ENCODE measurements at regions not wholly inside any gene's neighbourhood (a gene's known extent, or its start where the extent isn't known, plus 50 kb on each side); places are given as distances from the start of the nearest gene placed in this dataset.

GRCh38 chr11:92552942-92553341 lies 328.3 kb downstream of the FAT3 start (continued):
- TF ChIP-seq RFX5 (IDR thresholded peaks at IDR 0.05; ENCODE audit: low read length) (no peak), POLR2AphosphoS5 (IDR thresholded peaks at IDR 0.05; ENCODE audit: low read depth, low read length) (no peak), ELF1 (IDR thresholded peaks at IDR 0.05) (no peak), NRF1 (IDR thresholded peaks at IDR 0.05; ENCODE audit: low read depth, low read length) (no peak), SMC3 (IDR thresholded peaks at IDR 0.05; ENCODE audit: low read depth, low read length) (peak; percentile 29), MEF2A (IDR thresholded peaks at IDR 0.05; ENCODE audit: borderline replicate concordance, low read depth) (no peak), EP300 (IDR thresholded peaks at IDR 0.05; ENCODE audit: borderline replicate concordance in 1 of 2, low read depth in 1 of 2, low read length in 1 of 2) (no peak)

- H3K9ac ChIP-seq = no peak overlapping the region
- no peaks in the 10 kb centered on the region for H3K79me2 ChIP-seq (ENCODE audit: insufficient read depth)
- H3K4me2 ChIP-seq = no peak overlapping the region
- TF ChIP-seq RXRA (IDR thresholded peaks at IDR 0.05; ENCODE audit: borderline replicate concordance, low read depth) = no peak
- no peak for TF ChIP-seq TCF12 (IDR thresholded peaks at IDR 0.05)
- TF ChIP-seq USF2 (IDR thresholded peaks at IDR 0.05; ENCODE audit: borderline replicate concordance, low read depth, low read length) = no peak
- no peak for TF ChIP-seq YY1 (IDR thresholded peaks at IDR 0.05; ENCODE audit: low read depth)
- TF ChIP-seq RAD21 (IDR thresholded peaks at IDR 0.05; ENCODE audit: low read length) = no peak
- TF ChIP-seq FOXM1 (IDR thresholded peaks at IDR 0.05; ENCODE audit: low read depth) = no peak
- no peak for TF ChIP-seq CTCF (IDR thresholded peaks at IDR 0.05)
- TF ChIP-seq GABPA (IDR thresholded peaks at IDR 0.05; ENCODE audit: low read depth) = no peak
- no peak for TF ChIP-seq GATA2 (CRISPR knock-in tag; IDR thresholded peaks at IDR 0.05)
- TF ChIP-seq REST (IDR thresholded peaks at IDR 0.05; ENCODE audit: low read depth, low read length) = no peak
- TF ChIP-seq SMC3 (IDR thresholded peaks at IDR 0.05; ENCODE audit: low read depth, low read length) = no peak
- TF ChIP-seq JUND (IDR thresholded peaks at IDR 0.05) = no peak
- no peak for TF ChIP-seq USF1 (IDR thresholded peaks at IDR 0.05; ENCODE audit: borderline replicate concordance, low read depth)
- no peak for TF ChIP-seq IRF3 (IDR thresholded peaks at IDR 0.05; ENCODE audit: low read depth, low read length)
- no peak for TF ChIP-seq NFIC (IDR thresholded peaks at IDR 0.05; ENCODE audit: borderline replicate concordance)
- no peaks in the 10 kb centered on the region for H3K36me3 ChIP-seq (replicated peaks in 1 of 2; ENCODE audit: control insufficient read depth in 1 of 2, insufficient read depth in 2 of 2, low read length in 1 of 2)
- no peaks in the 10 kb centered on the region for H3K9me2 ChIP-seq
- no peak overlapping the region for H3K4me3 ChIP-seq (ENCODE audit: low read depth in 2 of 2, low read length in 1 of 2)
- no peak overlapping the region for H2AFZ ChIP-seq (ENCODE audit: low read depth)
- H3K27ac ChIP-seq (ENCODE audit: low read depth in 2 of 2, low read length in 1 of 2) = no peak overlapping the region
- ChIA-PET CTCF (interaction anchor here (1.6 kb wide), 1 partner anchor 76 kb away, joined by 3 read pairs; no protein-coding TSS in a partner anchor), POLR2A (no interaction called here)
- H3K27me3 ChIP-seq (ENCODE audit: insufficient read depth) = no peaks in the 10 kb centered on the region
- H3K4me1 ChIP-seq (ENCODE audit: control insufficient read depth in 1 of 2, insufficient read depth in 2 of 2, low read depth in 1 of 2, low read length in 1 of 2) = peaks cover 0 to 3% of the 10 kb centered on the region in 2 experiments; a peak in 3 of 4 replicates
- 81% methylated on average over 7 of the region's 7 CpGs for WGBS (ENCODE audit: low lambda C conversion rate)
- H3K9me3 ChIP-seq = no peaks in the 10 kb centered on the region
- H4K20me1 ChIP-seq (ENCODE audit: insufficient read depth) = no peaks in the 10 kb centered on the region
- no peak for DNase-seq
- peaks cover 6% of the 10 kb centered on the region for H3F3A ChIP-seq (replicated peaks; ENCODE audit: insufficient read depth)
Observed at GRCh38 chr11:92554688-92555087, 330.1 kb downstream of the FAT3 start.

Data from SK-N-SH (cell line).